ENCODE measurements at regions not wholly inside any gene's neighbourhood (a gene's known extent, or its start where the extent isn't known, plus 50 kb on each side); places are given as distances from the start of the nearest gene placed in this dataset.

GRCh38 chr5:82622711-82623514 is 344.8 kb upstream of the RPS23 start:
- DNase-seq (ENCODE audit: extremely low read depth in 1 of 2, low read depth in 1 of 2): no peak

DNA sequence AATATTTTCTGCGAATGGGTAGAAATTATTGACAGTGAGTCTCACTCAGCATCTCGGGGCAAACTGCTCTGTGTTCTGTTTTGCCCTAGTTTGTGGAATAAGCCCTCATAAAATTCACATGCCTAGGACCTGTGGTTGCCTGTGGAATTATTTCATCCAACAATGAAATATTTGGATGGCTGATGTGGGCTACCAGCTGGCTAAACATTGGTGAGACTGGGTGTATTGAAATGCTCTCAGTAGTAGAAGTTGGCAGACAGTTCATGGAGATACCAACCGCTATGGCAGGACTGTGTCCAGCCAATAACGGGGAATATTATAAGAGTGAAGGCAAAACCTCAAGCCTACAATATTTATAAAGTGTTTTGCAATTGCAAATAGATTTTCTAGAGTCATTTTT is 344.1 kb upstream of the RPS23 start:
- no peak for DNase-seq (ENCODE audit: extremely low read depth in 1 of 2, low read depth in 1 of 2)

DNA sequence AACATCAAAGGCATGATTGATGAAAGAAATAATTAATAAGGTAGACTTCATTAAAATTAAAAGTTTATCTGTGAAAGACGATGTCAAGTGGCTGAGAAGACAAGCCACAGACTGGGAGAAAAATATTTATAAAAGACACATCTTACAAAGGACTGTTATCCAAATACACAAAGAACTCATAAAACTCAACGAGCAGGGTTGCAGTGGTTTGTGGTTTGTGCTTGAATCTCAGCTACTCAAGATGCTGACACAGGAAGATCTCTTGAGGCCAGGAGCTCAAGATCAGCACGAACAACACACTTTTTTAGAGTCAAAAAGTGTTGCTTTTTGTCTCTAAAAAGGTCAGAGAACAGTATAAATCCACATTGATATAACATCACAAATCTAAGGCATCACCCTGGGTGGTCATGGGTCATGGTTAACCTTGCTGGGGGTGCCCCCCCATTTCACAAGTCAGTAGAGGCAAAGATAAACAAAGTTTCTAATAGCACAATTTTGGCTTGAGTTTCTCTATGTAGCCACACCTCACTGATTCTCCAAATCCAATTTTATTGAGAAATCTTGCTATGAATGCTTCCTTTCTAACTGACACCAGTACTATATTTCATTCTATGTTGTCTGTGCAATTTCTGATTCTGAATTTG is 342.9 kb upstream of the RPS23 start:
- no peak for DNase-seq (ENCODE audit: extremely low read depth in 1 of 2, low read depth in 1 of 2)

GRCh38 chr5:82619097-82619496 is 340.9 kb upstream of the RPS23 start:
- no peak for DNase-seq (ENCODE audit: extremely low read depth in 1 of 2, low read depth in 1 of 2)

DNA sequence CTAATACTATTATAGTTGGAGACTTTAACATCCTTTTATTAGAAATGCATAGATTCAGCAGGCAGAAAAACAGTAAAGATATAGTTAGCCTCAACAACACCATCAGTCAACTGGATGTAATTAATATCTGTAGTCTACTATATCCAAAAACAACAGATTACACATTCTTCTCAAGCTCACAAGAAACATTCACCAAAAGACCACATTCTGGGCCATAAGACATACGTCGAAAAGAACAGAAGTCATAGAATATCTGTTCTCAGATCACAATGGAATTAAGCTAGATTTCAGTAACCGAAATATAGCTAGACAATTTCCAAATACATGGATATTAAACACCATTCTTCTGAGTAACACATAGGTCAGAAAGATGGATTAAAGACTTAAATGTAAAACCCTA is 336.6 kb upstream of the RPS23 start:
- DNase-seq (ENCODE audit: extremely low read depth in 1 of 2, low read depth in 1 of 2): no peak

DNA sequence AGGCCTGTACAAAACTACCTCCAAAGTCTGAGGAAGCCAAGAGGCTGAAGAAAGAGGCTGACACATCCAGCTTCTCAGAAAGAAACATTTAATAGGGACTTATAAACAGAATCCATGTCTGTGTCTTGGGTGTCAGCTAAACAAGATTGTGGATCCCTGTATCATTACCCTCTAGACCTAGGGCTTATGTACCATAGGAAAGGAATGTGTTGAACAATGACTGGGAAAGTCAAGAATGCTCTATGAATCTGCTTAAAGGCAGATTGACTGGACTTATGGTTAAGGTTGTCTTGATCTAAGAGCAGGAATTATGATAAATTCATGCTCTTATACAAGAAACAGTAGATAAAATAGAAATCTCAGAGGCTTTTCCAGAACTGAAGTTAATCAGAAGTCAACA is 335.7 kb upstream of the RPS23 start:
- no peak for DNase-seq (ENCODE audit: extremely low read depth in 1 of 2, low read depth in 1 of 2)

DNA sequence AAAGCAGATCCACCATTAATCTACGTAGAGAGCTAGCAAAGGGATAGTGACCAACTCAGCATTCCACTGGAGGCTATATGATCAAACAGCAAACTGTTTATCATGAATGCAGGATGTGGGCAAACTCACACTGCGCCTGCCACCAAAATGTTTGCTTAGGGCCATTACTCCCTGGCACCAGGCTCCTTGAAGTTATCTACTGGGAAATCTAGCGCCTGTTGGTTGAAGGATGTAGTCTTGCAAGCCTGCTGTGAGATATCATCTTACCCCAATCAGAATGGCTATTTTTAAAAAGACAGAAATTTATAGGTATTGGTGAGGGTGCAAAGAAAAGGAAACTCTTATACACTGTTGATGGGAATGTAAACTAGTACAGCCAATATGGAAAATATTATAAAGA is 332.5 kb upstream of the RPS23 start:
- no peak for DNase-seq (ENCODE audit: extremely low read depth in 1 of 2, low read depth in 1 of 2)

DNA sequence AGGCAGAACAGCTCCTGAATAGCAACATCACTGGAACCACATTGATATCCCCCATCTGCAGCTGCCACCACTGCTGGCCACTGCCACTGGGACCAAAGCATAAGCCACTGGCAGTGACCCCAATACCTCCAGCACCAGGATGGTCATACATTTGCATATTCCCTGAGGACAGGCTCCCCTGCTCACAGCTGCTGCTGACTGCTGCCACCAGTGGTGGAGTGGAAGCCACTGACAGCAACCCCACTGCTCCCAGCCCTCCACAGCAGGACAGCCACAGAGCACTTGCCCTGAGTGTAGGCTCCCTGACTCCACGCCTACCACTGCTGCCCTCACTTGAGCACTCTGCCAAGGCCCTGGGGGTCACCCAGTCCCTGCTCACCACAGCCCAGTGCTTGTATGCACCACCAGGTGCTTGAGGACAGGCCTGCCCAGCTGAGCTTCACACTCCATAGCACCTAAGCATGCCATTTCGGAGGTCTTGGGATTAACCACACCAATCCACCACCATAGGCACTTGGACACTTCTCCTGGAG is 327.4 kb upstream of the RPS23 start:
- no peak for DNase-seq (ENCODE audit: extremely low read depth in 1 of 2, low read depth in 1 of 2)

DNA sequence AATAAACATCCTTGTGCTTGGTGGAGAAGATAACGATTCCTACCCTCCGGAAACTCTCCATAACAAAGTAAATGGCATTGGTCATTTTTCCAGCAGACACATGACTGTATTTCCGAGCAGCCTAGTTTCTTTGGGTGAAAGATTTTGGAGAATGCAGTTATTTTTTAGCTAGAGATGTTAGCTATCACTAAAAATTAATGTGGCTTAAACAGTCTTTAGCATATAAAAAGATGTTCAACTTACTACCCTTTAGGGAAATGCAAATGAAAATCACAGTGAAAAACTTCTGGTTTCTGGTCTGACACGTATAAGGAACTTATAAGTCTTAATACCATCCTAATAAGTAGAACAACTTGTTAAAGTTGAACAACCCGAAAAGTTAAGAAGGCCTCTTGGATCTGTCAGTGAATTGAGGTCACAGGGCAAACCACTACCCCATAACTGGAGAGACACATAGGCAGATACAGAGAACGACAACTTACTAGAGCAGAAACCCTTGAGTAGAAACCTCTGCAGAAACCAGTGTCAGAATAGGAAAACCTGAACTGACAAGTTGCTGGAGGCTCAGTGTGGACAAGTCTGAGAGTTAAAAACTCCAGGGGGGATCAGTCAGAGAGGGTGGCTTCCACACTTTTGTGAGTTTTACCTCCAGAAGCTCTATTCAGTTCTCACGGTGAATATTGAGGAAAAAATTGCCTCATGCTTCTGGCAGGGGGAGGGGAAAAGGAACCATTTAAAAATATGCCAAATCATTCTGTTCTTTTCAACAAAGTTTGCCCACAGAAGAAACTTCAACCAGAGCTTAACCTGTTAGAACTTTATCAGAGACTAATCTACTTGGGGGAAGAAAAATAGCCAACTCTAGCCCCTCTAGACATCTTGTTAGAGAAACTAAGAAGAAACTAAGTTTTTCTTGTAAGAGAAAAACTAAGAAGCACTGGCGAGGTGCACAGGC is 325.2 kb upstream of the RPS23 start:
- no peak for DNase-seq (ENCODE audit: extremely low read depth in 1 of 2, low read depth in 1 of 2)

DNA sequence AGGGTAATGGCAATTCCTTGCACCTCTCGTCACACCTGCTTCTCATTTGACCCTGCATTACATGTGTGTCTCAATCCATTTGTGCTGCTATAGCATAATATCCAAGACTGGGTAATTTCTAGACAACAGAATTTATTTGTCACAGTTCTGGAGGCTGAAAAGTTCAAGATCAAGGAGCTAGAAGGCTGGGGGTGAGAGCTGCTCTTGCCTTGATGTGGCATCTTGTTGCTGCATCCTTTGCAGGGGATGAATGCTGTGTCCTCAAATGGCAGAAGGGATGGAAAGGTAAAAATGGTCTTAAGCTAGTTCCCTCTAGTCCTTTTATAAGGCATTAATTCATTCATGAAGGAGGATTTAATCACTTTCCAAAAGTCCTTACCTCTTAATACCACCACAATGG is 323.7 kb upstream of the RPS23 start:
- no peak for DNase-seq (ENCODE audit: extremely low read depth in 1 of 2, low read depth in 1 of 2)

DNA sequence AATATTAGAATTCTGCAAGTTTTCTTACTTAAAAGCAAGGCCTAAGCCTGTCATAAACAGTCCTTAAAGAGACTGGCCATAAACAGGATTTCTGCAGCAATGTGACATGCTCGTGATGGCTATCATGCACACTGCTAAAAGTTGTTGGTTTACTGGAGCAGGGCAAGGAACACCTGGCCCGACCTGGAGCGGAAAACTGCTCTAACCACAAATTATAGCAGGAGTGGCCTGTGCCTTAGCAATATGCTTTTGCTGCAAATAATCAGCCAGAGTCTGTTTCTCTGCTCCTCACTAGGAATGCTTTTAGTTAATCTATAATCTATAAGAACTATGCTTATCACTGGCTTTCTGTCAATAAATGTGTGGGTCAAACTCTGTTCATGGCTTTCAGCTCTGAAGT is 322.9 kb upstream of the RPS23 start:
- DNase-seq (ENCODE audit: extremely low read depth in 1 of 2, low read depth in 1 of 2): no peak

- no peak for DNase-seq (ENCODE audit: extremely low read depth in 1 of 2, low read depth in 1 of 2)
These were observed 321.5 kb upstream of the RPS23 start for GRCh38 chr5:82599692-82600091.

DNA sequence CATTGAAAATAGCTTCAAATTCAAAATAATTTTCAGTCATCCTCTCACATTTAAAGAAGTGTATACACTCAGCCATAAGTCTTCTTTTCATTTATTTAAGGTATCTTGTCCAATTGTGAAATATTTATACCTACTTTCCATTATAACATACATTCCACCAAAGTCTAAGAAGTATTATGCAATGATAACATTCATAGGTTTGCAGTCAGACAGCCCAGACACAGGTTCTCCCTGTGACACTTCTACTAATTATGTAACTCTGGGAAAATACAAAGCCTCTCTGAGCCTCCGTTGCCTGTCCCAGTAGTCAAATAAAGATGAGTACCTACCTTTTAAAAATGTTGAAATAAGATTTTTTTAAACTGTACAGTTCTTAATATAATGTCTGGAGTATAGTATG is 320.9 kb upstream of the RPS23 start:
- DNase-seq (ENCODE audit: extremely low read depth in 1 of 2, low read depth in 1 of 2): no peak

DNA sequence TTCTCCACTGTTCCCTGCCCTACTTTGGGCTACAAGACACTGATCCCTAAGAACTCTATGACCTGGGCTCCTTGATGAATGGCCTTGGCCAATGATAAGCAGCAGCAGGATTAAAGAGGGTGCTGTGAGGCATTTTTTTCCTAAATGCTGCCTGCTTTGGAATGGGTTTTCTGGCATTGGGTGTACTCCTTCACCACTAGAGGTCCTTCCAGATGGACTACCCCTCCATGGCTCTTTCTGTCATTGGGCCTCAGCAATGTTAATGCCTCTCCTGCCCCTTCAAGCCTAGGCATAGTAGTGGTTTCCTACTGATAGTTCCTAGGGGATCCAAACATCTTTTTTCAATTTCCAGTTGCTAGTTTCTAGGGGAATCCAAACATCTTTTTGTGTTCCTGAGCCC is 319.3 kb upstream of the RPS23 start:
- no peak for DNase-seq (ENCODE audit: extremely low read depth in 1 of 2, low read depth in 1 of 2)

DNA sequence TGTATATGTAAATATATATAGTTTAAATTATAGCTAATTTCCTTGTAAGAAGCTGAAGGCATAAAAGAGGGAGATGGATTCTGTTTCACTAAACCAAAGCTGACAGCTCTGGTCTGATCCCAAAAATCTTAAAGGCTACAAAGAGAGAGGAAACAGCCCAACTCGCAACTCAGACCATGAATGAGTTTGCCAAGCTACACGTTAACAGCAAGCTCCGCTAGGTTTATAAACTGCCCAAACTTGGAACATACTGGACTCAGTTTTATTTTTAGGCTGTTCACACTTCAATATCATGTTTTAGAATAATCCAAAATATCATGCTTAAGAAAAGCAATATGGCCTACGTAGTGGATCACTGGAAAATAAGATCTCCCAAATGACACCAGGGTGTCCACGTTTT is 318.3 kb upstream of the RPS23 start:
- DNase-seq (ENCODE audit: extremely low read depth in 1 of 2, low read depth in 1 of 2): no peak

GRCh38 chr5:82595113-82595512 is 317.0 kb upstream of the RPS23 start:
- no peak for DNase-seq (ENCODE audit: extremely low read depth in 1 of 2, low read depth in 1 of 2)

DNA sequence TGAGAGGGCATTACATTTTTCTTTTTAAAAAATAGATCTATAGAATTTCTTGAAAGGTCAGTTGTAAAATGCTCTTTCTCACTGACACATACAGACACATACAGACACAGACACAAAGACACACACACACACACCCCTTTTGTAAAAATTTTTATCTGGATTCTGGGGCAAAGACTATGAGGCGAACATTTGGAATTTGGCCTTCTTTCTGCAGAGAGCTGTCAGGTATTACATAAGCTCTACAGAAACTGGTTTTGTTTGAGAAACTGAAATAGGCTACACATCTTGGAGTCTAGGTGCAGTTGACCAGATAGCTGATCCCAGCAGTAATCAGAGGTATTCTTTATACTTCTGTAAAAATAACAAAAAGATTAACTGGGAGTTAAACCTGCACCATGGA is 315.9 kb upstream of the RPS23 start:
- no peak for DNase-seq (ENCODE audit: extremely low read depth in 1 of 2, low read depth in 1 of 2)

- no peak for DNase-seq (ENCODE audit: extremely low read depth in 1 of 2, low read depth in 1 of 2)
These were observed 315.3 kb upstream of the RPS23 start for GRCh38 chr5:82593481-82593880.

DNA sequence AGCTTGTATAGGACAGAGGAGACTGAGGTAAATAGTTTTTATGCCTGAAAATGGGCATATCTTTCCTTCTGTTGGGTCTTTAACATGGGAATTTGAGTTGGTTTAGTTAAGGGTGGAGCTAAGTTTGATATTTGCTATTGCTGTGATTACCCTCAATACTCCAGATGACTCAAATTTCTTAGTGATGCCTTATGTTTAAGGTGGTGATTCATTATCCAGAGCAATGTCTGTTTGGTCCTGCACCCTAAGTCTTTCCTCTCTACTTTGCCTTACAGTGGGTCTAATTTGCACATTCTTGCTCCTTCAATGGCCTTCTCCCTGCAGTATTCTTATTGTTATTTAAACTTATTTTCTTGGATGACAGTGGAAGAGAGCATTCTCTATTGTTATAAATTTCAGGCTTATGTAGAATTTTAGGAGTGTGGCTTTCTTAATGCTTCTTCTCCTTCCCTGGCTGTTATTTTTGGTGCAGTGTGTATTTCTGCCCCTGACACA is 312.9 kb upstream of the RPS23 start:
- no peak for DNase-seq (ENCODE audit: extremely low read depth in 1 of 2, low read depth in 1 of 2)

DNA sequence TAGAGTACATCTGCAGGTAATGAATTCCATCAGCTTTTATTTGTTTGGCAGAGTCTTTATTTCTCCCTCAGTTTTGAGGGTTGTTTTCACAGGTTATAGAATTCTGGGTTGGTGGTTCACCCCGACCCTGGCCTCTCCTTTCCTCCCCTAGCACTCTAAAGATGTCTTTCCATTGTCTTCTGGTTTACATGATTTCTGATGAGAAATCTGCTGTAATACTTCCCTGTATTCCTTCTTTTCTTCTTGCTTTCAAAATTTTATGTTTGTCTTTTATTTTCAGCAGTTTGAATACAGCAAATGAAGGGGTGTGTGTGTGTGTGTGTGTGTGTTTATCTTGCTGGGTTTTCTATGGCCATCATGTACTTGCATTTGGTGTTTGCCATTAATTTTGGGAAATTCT is 312.0 kb upstream of the RPS23 start:
- DNase-seq (ENCODE audit: extremely low read depth in 1 of 2, low read depth in 1 of 2): no peak

DNA sequence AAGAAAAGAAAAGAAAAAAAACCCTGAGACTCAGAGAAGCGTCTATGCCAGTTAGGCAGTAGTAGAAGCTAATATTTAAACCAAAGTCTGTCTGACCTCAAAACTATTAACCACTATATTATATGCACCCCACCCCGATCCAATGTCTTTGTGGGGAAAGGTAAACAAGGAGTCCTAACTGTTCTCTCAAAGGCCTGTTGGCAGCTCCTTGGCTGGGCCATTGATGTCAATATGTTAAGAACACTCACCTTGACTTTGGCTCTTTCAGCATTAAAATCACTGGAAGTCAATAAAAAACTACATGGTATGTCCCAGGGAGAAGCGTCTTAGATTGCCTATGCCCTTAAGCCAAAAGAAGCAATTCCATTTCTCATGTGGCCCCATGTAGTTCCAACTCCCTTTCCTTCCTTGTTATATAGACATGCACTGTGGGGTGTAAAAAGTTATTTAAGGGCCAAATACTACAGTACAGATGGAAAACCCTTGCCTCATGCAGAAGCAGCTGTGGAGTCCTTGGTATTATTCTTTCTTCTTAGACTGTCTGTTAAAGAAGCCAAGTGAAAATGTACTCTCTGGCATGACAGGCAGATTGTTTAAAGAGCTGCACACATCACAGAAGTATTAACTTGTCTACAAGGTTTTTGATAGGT is 308.6 kb upstream of the RPS23 start:
- no peak for DNase-seq (ENCODE audit: extremely low read depth in 1 of 2, low read depth in 1 of 2)

All from stimulated activated CD8-positive, alpha-beta memory T cell treated with anti-CD3 and anti-CD28 coated beads, Interleukin-7, amount 100 ng/mL, for 48 hours (primary cell).